Renal pelvis (tissue), 1 donor: ENCODE measurements at regions not wholly inside any gene's neighbourhood (a gene's known extent, or its start where the extent isn't known, plus 50 kb on each side); places are given as distances from the start of the nearest gene placed in this dataset.
A peak's percentile ranks its signal among the peaks of the same experiment; 100 is the strongest.
"Not testable (repeated sequence)": the region's sequence is repeated elsewhere in the genome, so short reads cannot be mapped to it uniquely, and the experiment has no call there.

Source experiments
- DNase-seq: peaks from one replicate; pipeline ENCODE4 v3.0.0-alpha.2; 2013

- no peak for DNase-seq
Observed at GRCh38 chr11:41519696-41520095, 60.2 kb upstream of the LRRC4C start.

DNA sequence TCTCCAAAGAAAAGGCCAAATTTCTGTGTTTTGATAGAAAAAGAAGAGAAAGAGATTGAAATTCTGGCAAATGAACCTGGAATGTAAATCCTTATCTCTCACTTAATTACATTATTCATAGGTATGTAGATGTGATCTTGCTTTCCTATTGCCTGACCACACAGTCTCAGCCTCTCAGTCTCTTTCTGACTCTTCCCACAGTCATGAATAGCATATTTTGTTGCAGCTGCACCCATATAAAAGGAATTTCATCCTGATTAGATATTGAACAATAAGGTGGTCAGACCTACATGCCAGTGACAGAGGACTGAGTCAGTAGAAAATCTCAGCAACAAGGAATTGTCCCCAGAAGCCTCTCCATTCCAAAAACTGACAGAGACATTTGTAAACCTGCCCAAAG is 62.9 kb upstream of the LRRC4C start:
- DNase-seq = no peak

GRCh38 chr11:41522899-41523672 is 63.6 kb upstream of the LRRC4C start:
- no peak for DNase-seq

DNA sequence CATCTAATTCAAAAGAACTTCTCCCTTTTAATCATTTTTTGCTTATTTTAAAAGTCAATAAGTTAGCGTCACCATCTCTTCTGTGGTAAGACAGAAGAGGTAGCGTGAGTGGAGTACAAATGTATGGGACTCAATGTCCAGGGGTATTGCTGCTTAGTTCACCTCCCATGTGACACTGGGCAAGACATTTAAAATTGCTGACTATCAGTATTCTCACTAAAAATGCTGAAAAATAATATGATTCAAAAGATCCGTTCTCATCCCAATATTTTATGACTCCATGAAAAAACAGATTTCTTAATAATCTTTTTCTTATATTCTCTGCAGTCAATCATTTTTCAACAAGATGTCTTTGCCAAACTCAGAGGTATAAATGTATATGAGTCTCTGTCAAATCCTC is 68.1 kb upstream of the LRRC4C start:
- no peak for DNase-seq

- DNase-seq = no peak
Observed at GRCh38 chr11:41532413-41532812, 73.0 kb upstream of the LRRC4C start.

DNA sequence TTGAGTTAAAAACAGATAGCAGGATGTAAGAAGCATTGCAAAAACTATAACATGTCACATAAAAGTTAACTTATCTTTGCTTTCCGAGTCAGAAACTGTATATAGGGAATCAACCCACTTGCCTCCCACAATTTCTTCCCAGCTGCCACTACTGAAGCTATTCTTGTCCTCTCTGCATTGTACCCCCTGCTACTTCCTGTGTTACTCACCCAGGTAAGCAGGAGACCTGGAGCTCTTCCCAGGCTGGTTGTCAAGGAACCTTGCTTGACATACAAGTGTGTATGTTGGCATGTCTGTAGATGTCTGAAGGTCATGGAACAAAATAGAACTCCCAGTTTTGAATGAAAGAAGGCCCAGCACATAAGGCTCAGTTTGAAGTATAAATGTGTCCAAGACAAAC is 74.3 kb upstream of the LRRC4C start:
- DNase-seq = no peak

DNA sequence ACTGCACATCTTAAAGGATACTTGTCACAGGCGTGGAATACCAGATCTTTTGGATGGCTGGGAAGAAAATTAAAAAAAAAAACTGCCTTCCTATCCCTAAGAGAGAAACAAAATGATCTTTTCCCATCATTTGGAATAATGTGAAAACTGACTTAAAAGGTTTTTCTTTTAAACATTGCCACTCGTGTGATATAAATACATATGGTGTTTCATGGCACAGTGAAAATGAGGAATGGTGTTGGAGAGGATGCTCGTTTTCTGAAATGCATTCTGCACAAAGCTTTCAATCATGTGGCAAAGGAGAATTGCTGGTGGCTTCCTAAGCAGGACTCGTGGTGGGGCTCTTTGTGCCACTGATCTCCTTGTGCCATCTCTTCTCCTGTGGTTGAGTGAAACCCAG is 74.9 kb upstream of the LRRC4C start:
- DNase-seq = no peak

GRCh38 chr11:41534861-41535260 is 75.4 kb upstream of the LRRC4C start:
- no peak for DNase-seq

- peak; percentile 15 for DNase-seq
Observed at GRCh38 chr11:41536021-41536568, 76.6 kb upstream of the LRRC4C start.

DNA sequence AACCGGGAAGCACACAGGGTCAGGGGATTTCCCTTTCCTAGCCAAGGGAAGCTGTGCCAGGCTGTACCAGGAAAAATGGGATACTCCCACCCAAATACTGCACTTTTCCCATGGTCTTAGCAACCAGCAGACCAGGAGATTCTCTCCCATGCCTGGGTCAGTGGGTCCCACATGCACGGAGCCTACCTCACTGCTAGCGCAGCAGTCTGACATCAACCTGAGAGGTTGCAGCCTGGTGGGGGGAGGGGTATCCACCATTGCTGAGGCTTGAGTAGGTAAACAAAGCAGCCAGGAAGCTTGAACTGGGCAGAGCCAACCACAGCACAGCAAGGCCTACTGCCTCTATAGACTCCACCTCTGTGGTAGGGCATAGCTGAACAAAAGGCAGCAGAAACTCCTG is 85.5 kb upstream of the LRRC4C start:
- not testable (repeated sequence) for DNase-seq

DNA sequence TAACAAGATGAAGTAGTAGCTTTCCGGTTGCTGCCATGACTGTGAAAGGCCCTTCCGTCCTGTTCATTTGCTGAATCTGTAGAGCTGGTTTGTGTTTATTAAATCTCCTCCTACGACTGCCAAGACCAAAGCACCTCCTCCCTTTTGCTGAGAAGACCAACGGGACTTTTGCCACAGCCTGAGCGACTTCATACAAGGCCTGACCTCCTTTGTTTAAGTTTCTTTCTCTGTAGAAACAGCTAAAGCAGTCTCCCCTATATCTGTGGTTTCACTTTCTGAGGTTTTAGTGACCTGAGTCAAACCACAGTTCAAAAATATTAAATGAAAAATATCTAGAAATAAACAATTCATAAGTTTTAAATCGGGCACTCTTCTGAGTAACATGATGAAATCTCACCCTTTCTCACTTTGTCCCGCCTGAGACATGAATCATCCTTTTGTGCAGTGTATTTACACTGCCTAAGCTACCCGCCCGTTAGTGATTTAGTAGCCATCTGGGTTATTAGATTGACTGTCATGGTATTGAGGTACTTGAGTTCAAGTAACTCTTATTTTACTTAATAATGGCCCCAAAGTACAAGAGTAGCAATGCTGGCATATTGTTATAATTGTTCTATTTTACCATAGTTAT is 119.1 kb upstream of the LRRC4C start:
- no peak for DNase-seq

DNA sequence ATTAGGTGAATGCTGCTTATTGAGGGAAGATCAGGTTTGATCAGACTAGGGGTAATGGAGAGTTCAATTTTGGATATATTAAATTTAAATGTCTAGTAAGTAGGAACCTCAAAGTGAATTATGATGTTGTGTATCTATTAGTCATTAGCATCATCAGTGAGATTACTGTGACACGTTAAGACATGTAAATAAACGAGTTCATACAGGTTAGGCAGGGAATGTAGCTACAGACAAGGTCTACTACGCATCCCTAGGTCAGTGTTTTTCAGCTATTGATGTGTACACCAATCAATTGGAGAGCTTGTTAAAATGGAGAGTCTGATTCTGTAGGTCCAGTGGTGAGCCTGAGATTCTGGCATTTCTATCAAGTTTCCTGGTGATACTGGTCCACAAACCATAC is 120.1 kb upstream of the LRRC4C start:
- no peak for DNase-seq

GRCh38 chr11:41609511-41609910 is 150.1 kb upstream of the LRRC4C start:
- no peak for DNase-seq

- no peak for DNase-seq
Observed at GRCh38 chr11:41612415-41612814, 153.0 kb upstream of the LRRC4C start.

- no peak for DNase-seq
Observed at GRCh38 chr11:41613326-41613725, 153.9 kb upstream of the LRRC4C start.

GRCh38 chr11:41622707-41623359 is 163.4 kb upstream of the LRRC4C start:
- no peak for DNase-seq

GRCh38 chr11:41659985-41660384 is 200.5 kb upstream of the LRRC4C start:
- no peak for DNase-seq

- DNase-seq = no peak
Observed at GRCh38 chr11:41660585-41660984, 201.1 kb upstream of the LRRC4C start.

- no peak for DNase-seq
Observed at GRCh38 chr11:41665441-41666360, 206.2 kb upstream of the LRRC4C start.

GRCh38 chr11:41666951-41667653 is 207.7 kb upstream of the LRRC4C start:
- DNase-seq = no peak

DNA sequence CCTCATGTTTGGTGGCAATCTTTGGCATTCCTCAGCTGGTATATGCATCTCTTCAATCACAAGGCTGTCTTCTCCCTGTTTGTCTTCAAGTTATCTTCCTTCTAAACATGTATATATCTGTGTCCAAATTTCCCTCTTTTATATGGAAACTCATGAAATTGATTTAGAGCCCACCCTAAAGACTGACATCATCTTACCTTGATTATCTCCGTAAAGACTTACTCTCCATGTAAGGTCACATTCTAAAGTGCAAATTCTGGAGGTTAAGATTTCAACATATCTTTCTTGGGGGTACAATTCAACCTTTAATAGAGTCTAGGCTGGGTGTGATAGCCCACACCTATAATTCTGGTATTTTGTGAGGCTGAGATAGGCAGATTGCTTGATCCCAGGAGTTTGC is 215.8 kb upstream of the LRRC4C start:
- DNase-seq = no peak
